Right forelimb (tissue), 1 donor: ENCODE measurements at regions not wholly inside any gene's neighbourhood (a gene's known extent, or its start where the extent isn't known, plus 50 kb on each side); places are given as distances from the start of the nearest gene placed in this dataset.
"Not testable (repeated sequence)": the region's sequence is repeated elsewhere in the genome, so short reads cannot be mapped to it uniquely, and the experiment has no call there.

ENCODE experiments used
- DNase-seq: peaks from one replicate; pipeline ENCODE4 v3.0.0-alpha.2; 2018

DNA sequence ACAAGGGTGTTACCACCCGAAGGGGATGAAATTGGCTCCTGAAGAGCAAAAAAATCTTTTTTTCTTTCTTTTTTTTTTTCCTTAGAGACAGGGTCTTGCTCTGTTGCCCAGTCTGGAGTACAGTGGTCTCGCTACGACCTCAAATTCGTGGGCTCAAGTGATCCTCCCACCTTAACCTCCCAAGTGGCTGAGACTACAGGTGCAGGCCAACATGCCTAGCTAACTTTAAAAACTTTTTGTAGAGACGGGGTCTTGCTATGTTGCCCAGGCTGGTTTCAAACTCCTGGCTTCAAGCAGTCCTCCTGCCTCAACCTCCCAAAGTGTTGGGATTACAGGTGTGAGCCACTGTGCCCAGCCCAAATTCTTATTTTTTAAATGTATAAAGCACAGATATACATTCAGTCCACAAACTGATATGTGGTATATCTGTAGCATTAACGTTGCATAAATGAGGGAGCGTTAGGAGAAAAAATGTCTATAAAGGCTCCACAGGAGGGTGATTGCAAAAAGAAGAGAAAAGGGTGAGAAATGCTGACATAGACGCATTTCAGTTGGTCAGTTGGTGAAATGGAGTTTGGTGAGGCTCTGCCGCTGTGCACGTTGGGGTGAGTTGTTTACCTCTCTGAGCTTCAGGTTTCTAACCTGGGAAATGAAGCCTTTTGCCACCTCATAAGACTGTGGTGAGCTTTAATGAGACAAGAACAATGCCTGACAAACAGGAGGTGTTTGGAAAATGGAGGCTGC lies 100.7 kb upstream of the PODXL start:
- no peak for DNase-seq

GRCh38 chr7:131655866-131656265 lies 99.4 kb upstream of the PODXL start:
- DNase-seq, result no peak

DNA sequence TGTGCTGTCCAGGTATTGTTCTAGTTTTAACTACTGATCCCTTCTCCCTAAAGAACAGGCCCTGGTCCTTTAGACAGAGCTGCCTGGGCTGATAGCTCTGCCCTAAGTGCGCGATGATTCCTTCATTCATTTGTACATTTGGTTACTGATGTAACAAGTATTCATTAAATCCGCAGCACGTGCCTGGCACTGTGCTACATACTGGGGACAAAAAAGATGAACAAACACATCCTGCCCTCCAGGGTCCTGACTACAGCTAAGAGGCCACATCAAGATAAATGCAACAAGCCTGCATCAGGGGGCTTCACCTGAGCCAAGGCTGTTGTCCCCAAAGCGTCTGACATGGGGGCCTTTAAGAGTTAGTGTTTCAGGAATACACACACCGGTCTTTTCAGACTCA lies 99.0 kb upstream of the PODXL start:
- DNase-seq, result no peak

DNA sequence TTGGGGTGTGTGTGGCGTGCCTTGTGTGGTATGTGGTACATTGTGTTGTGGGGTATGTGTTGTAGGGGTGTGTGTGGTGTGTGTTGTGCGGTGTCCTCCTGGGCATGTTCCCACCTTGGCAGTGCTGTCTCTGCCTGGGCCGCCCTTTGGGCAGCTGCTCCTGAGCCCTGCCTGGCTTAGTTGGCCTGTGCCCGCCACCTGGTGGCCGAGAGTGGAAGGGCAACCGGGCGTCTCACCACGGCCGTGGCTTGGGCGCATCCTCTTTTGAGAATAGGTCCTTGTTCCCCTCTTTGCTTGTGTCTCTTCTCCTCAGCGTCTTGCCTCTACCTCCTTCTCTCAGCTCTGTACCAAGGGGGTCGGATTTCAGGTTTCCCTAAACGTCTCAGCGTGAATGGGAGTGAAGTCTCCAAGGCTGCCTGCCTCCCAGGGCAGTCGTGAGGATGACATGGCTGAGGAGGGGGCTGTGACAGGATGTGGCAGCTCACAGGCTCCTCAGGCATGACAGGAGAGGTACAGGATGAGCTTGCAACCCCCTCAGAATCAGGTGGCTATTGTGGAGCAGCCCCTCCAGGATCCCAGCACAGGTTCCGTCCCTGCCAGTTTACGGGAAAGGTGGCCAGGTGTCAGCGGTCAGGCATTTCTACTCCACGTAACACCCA lies 98.4 kb upstream of the PODXL start:
- DNase-seq, result peak; percentile 88

GRCh38 chr7:131654249-131654558 lies 97.8 kb upstream of the PODXL start:
- no peak for DNase-seq

DNA sequence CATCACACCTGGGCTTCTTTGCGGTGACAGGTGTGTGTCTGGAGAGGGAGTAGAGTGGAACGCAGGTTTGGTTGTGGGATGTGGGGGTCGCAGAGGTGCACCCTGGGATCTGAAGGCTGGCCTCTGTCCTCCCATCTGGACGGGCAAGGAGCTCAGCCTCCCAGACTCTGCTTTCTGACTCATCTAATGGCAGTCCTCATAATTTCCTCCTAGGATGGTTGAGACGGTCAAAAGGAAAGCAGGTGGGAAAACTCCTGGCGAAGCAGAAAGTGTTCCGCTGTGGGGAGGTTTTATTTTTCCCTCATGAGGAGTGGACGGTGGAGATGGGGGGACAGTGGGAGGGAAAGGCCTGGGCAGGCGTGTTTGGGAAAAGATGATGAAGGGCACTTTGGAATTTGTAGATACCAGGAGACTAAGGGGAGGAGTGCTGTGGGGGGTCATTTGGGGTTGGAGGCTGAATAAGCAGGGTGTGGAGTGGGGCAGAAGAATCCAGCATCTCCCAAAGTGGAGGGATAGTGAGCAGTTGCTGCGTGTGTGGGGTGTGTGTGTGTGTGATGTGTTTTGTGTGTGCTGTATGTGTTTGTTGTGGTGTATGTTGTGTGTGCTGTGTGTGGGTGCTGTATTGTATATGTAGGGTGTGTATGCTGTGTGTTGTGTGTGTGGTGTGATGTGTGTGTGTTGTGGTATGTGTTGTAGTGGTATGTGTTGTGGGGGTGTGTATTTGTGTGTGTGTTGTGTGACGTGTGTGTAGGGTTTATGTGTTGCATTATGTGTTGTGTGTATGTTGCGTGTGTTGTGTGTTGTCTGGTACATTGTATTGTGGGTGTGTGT lies 97.2 kb upstream of the PODXL start:
- no peak for DNase-seq

DNA sequence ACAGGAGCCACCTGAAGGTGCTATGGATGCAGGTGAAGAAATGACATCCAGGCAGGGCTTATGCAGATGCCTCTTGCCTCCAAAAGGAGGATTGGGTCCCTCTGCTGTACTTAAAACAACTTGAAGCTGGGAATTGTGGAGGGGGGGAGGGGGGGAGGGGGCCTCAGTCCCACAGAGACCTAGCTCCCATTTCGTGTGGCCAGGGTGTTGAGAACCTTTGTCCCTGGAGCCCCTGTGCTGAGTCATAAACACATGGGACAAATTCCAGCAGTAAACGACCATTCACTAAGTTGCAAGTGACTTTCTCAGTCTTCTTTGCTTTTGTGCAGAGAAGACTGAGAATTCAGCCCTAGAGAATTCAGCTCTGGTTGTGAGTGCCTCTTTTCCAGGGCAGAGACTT lies 96.5 kb upstream of the PODXL start:
- no peak for DNase-seq

DNA sequence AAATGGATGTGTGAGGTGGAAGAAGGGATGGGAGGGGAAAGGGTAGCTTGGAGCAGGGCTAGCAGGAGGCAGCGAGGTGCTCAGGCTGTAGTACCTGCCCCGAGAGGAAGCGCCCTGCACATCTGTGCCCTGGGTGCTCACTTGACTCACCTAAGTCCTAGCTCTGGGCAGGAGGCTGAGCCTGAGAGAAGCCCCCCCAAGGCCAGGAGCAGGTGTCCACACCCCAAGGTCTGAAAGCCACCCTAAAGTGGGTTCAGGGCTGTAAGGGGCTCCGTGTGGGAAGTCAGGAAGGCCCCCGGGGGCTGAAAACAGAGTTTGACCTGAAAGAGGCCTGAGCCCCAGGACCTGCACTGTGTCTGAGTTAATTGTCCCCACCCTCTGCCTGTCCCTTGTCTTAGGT lies 95.8 kb upstream of the PODXL start:
- DNase-seq, result no peak

GRCh38 chr7:131649879-131650278 lies 93.5 kb upstream of the PODXL start:
- DNase-seq, result no peak

- DNase-seq, result no peak
These were observed 92.6 kb upstream of the PODXL start for GRCh38 chr7:131649003-131649541.

DNA sequence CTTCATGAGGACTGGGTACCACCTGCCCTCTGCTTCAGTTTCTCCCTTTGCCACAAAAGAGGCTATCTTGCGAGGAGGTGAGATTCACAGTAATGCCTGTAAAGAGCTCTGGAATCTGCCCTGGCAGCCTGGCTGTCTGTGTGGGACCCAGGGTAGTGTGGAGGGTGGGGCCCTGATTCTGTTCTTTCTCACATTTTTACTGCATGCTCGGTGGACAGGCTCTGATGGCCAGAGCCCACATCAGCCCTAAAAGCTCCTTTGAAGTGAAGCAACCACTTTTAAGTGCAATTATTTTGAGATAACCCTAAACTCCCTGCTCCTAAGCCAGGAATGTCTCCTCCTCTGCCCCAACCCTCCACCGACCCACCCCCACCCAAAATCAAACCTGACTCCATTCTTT lies 92.1 kb upstream of the PODXL start:
- no peak for DNase-seq

- no peak for DNase-seq
These were observed 89.8 kb upstream of the PODXL start for GRCh38 chr7:131646203-131646602.

GRCh38 chr7:131642429-131642828 lies 86.0 kb upstream of the PODXL start:
- DNase-seq, result no peak

DNA sequence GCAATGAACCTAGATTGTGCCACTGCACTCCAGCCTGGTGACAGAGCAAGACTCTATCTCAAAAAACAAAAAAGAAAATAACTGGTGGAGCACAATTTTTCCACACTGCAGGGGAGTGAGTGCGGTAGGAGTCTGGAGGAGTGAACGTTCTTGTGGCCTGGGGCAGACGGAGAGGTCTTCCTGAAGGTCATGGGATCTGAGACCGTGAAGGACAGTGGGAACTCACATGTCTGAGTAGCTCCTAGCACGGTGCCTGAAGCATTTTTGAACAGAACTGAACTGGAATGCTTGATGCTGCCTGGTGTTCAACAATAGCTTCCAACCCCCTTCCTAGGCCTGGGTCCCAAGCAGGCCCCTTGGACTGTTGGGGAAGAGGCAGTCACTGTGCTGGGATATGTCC lies 84.3 kb upstream of the PODXL start:
- no peak for DNase-seq

GRCh38 chr7:131638641-131639430 lies 82.4 kb upstream of the PODXL start:
- DNase-seq, result no peak

- DNase-seq, result no peak
These were observed 81.4 kb upstream of the PODXL start for GRCh38 chr7:131637859-131638258.

GRCh38 chr7:131636092-131636491 lies 79.7 kb upstream of the PODXL start:
- no peak for DNase-seq

GRCh38 chr7:131634197-131634596 lies 77.8 kb upstream of the PODXL start:
- not testable (repeated sequence) for DNase-seq

- no peak for DNase-seq
These were observed 77.0 kb upstream of the PODXL start for GRCh38 chr7:131633342-131633843.

GRCh38 chr7:131630427-131630826 lies 74.0 kb upstream of the PODXL start:
- no peak for DNase-seq

GRCh38 chr7:131629217-131629882 lies 72.9 kb upstream of the PODXL start:
- no peak for DNase-seq

DNA sequence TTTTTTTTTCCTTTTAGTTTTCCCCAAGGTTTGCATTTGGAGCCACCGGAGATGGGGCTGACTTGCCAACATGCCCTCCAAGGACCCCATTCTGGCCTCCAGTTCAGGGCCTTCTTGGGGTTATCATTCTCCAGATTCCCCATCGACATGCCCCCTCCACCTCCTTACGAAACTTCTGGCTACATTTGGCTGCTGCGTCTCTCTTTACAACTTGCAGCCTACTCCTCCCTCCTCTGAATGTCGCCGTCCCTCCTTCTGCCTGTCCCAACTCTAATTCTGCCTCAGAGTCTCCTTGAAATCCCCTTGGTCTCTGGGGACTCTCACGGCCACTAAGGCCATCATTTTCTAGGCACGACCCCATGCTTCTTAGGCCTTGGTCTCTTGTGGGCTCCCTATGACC lies 72.2 kb upstream of the PODXL start:
- no peak for DNase-seq
